Fibroblast of skin of right quadriceps (primary cell): ENCODE measurements at regions not wholly inside any gene's neighbourhood (a gene's known extent, or its start where the extent isn't known, plus 50 kb on each side); places are given as distances from the start of the nearest gene placed in this dataset.
A peak's percentile ranks its signal among the peaks of the same experiment; 100 is the strongest.

Experiments used
- DNase-seq: peaks from one replicate; pipeline ENCODE4 v3.0.0-alpha.2; 2013

GRCh38 chr3:157573780-157574378, 70.7 kb upstream of the VEPH1 start:
- DNase-seq: no peak

GRCh38 chr3:157573281-157573680, 70.1 kb upstream of the VEPH1 start:
- DNase-seq: peak; percentile 66

- peak; percentile 63 for DNase-seq
These were observed 69.5 kb upstream of the VEPH1 start for GRCh38 chr3:157572559-157573270.

GRCh38 chr3:157566596-157566995, 63.4 kb upstream of the VEPH1 start:
- DNase-seq: no peak

- peak; percentile 30 for DNase-seq
These were observed 56.2 kb upstream of the VEPH1 start for GRCh38 chr3:157559401-157559800.
